LNCaP clone FGC (cell line): ENCODE measurements at regions not wholly inside any gene's neighbourhood (a gene's known extent, or its start where the extent isn't known, plus 50 kb on each side); places are given as distances from the start of the nearest gene placed in this dataset.
"Not testable (repeated sequence)": the region's sequence is repeated elsewhere in the genome, so short reads cannot be mapped to it uniquely, and the experiment has no call there.

Source experiments
- DNase-seq: peaks from one replicate; pipeline ENCODE4 v3.0.0-alpha.2; 2011; ENCODE audit warnings: low read depth
- H3K4me3 ChIP-seq: 2 replicates; pipeline ENCODE4 v1.5.1; 2011; ENCODE audit warnings: mild to moderate bottlenecking, low read depth, low read length, control low read depth
- TF ChIP-seq, protein P1 (sequence below): IDR thresholded peaks from 2 replicates; pipeline ENCODE4 v1.5.1; 2012; ENCODE audit warnings: mild to moderate bottlenecking; ENCODE audit not compliant: control insufficient read depth, insufficient read depth; ENCODE audit errors: extremely low read depth

DNA sequence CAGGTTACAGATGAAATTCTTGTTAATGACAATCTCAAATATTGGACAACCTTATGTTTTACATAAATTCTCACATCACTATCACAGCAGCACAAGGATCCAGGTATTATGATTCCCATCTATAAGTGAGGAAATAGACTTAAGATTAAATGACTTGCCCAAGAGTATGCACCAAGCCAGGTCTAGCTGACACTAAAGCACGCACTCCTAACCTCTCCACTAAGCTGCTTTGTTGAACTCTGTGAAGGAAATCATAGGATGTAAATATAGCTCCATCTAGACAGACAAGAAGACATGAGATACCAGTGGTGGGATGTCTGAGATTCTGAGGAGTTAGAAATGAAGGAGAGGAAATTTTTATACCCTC is 87.9 kb downstream of the PHLDA1 start:
- H3K4me3 ChIP-seq = no peak overlapping the region
- no peak for DNase-seq

DNA sequence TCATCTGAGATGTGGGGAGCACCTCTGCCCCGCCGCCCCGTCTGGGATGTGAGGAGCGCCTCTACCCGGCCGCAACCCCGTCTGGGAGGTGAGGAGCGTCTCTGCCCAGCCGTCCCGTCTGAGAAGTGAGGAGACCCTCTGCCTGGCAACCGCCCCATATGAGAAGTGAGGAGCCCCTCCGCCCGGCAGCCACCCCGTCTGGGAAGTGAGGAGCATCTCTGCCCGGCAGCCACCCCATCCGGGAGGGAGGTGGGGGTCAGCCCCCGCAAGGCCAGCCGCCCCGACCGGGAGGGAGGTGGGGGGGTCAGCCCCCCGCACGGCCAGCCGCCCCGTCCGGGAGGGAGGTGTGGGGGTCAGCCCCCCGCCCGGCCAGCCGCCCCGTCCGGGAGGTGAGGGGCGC is 89.9 kb downstream of the PHLDA1 start:
- not testable (repeated sequence) for DNase-seq, H3K4me3 ChIP-seq

More for the DNA sequence above, 87.9 kb downstream of the PHLDA1 start:
- TF ChIP-seq, protein P1, sequence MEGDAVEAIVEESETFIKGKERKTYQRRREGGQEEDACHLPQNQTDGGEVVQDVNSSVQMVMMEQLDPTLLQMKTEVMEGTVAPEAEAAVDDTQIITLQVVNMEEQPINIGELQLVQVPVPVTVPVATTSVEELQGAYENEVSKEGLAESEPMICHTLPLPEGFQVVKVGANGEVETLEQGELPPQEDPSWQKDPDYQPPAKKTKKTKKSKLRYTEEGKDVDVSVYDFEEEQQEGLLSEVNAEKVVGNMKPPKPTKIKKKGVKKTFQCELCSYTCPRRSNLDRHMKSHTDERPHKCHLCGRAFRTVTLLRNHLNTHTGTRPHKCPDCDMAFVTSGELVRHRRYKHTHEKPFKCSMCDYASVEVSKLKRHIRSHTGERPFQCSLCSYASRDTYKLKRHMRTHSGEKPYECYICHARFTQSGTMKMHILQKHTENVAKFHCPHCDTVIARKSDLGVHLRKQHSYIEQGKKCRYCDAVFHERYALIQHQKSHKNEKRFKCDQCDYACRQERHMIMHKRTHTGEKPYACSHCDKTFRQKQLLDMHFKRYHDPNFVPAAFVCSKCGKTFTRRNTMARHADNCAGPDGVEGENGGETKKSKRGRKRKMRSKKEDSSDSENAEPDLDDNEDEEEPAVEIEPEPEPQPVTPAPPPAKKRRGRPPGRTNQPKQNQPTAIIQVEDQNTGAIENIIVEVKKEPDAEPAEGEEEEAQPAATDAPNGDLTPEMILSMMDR = no peak

DNA sequence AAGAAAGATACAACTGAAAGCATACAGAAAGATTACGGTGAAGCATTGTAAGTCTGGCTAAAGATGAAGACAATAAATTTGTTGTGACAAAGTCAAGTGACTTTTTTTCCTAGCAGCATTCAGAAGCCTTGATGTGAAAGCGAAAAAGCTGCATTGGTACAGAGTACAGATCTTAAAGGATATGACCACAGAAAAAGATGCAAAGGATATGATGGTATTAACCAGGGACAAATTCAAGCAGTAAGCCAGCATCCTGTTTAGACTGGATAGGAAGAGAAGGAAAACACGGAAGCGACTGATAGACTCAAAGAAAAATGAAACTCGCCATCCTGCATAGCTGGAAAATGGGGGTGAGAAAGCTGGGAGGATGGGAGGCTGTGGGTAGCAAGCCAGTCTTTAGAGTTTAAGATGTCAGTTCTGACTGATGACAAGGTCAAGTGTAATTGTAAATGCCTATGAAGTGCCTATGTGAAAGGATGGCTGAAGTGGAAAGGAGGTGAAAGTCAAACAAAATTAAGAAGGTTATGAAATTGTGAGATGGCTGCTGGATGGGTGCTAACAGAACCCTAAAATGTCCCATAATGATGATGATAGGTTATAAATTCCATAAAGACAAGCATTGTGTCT is 92.4 kb downstream of the PHLDA1 start:
- no peak for DNase-seq
- H3K4me3 ChIP-seq = no peak overlapping the region
- TF ChIP-seq, protein P1 = no peak

DNA sequence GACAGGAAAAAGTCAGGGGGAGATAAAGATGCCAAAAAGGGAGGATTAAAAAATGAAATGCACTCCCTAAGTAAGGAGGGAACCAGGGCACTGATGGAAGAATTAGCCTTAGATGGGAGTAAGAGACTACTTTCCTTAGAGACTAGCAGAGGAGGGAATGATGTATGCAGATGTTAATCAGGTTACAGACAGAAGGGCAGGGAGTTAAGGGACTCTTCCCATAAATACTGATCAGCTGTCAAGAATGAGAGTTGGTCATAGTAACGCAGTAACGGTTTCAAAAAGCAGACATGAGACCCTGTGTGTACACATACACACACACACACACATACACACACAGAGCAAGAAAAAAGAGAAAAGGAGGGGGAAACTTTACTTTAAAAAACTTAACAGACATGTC is 93.4 kb downstream of the PHLDA1 start:
- TF ChIP-seq, protein P1 = no peak
- DNase-seq = no peak
- no peak overlapping the region for H3K4me3 ChIP-seq

DNA sequence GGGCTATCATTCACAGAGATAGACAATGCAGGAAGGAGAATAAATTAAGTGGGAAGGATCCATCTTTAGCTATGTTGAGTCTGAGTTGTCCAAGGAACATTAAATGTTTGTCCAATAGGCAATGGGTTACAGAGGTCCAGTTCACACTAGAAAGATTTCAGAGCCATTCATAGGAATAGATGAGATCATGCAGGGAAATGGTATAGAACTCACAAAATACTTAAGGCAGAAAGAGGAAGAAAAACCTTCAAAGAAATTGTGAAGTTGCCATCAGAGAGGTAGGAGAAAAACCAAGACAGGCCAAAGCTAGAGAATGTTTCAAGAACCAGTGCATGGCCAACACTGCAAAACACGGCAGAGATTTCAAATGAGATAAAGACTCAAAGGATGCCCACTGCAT is 94.1 kb downstream of the PHLDA1 start:
- no peak for DNase-seq

DNA sequence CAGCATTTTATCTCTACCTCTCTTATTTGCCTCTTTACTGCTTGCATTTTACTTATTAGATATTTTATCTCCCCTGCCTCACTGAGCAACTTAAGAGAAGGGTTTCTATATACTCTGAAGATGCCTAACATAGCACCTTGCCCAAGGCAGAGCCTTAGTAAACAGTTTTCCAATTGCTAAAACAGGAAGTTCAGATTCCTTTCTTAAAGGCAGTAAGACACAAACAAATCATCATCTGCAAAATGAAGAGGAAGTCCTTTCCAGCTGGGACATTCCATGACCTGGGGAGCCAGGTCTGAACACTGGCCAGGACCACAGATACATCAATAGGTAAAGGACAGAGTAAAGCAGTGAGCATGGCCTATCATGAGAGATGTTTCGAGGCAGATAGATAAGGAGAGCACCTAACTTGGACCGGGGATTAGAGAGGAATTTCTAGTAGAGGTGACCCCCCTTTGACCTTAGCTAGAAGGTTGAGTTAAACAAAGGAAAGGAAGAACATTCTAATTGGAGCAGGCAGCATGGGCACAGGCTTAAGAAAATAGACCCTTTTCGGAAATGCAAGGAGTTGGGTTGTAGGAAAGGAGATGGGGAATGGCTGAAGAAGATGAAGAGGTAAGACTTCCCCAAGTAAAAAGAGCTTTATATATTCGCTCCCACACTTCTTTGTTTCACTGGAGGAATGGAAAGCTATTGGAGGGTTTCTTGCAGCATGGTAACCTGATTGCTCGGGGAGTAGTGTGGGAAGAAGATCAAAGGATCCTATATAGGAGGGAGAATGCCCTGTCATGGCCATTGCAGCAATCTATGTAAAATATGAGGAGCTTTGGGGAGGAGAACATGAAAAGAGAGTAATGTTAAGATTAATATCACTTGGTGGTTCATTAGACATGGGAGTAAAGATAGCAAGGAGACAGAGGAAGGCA is 94.8 kb downstream of the PHLDA1 start:
- TF ChIP-seq, protein P1 = no peak

More for the DNA sequence above, 94.1 kb downstream of the PHLDA1 start:
- TF ChIP-seq, protein P1 = no peak
- H3K4me3 ChIP-seq = no peak overlapping the region

DNA sequence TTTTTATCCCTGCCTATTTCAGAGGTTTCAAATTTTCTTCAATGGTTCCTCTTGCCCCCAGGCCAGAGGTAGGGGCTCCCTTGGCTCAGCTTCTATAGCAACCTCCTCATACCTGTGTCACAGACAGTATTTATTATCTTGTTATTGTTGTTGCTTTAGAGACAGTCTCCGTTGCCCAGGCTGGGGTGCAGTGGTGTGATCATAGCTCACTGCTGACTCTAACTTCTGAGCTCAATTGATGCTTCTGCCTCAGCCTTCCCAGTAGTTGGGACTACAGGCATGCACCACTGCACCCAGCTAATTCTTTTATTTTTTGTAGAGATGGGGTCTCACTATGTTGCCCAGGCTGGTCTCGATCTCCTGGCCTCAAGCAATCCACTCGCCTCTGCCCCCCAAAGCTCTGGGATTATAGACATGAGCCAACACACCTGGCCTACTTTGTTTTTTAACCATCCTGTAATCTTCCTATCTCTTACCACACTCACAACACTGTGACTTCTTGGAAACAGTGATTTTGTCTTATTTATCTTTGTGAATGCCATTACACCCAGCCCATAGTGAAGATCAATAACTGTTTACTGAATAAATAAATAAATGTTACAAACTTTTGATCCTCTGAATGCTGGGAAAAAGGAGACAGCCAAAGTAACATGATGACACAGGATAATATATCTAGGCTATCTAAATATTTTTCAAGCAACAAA is 95.9 kb downstream of the PHLDA1 start:
- DNase-seq = no peak
- H3K4me3 ChIP-seq = no peak overlapping the region
- TF ChIP-seq, protein P1 = no peak

More for the DNA sequence above, 94.8 kb downstream of the PHLDA1 start:
- no peak overlapping the region for H3K4me3 ChIP-seq
- no peak for DNase-seq
